Keratinocyte (primary cell): ENCODE measurements at regions not wholly inside any gene's neighbourhood (a gene's known extent, or its start where the extent isn't known, plus 50 kb on each side); places are given as distances from the start of the nearest gene placed in this dataset.

ENCODE experiments used
- DNase-seq: peaks from one replicate; pipeline ENCODE4 v3.0.0-alpha.2; 2011; ENCODE audit warnings: low read depth, missing footprints, low spot score
- FAIRE-seq: peaks from 2 replicates; lab custom pipeline; 2011; peaks lifted over from hg19 to GRCh38; lab: Jason Lieb, UNC
- H2AFZ ChIP-seq: 2 replicates; pipeline ENCODE4 v1.6.0; 2012; ENCODE audit warnings: low read length, control low read depth, inconsistent platforms; ENCODE audit not compliant: control insufficient read depth
- H3K27ac ChIP-seq: 2 replicates; pipeline ENCODE4 v1.5.1; 2011; ENCODE audit warnings: low read length; ENCODE audit not compliant: control insufficient read depth, insufficient read depth
- H3K27me3 ChIP-seq: 3 replicates; pipeline ENCODE4 v1.6.0; 2011; ENCODE audit warnings: low read length; ENCODE audit not compliant: control insufficient read depth, insufficient read depth; ENCODE audit errors: extremely low read depth
- H3K36me3 ChIP-seq, 2 experiments: 2 replicates in 1 of 2; 3 replicates in 1 of 2; pipeline ENCODE4 v1.5.1; 2011; ENCODE audit warnings: low read length in 2 of 2, mild to moderate bottlenecking in 1 of 2; ENCODE audit not compliant: control insufficient read depth in 2 of 2, insufficient read depth in 2 of 2; ENCODE audit errors: extremely low read depth in 1 of 2
- H3K4me1 ChIP-seq: 3 replicates; pipeline ENCODE4 v1.5.1; 2011; ENCODE audit warnings: low read length; ENCODE audit not compliant: control insufficient read depth, insufficient read depth; ENCODE audit errors: extremely low read depth
- H3K4me2 ChIP-seq: 3 replicates; pipeline ENCODE4 v1.6.0; 2011; ENCODE audit warnings: low read depth, low read length; ENCODE audit not compliant: control insufficient read depth, insufficient read depth; ENCODE audit errors: extremely low read depth
- H3K4me3 ChIP-seq, 3 experiments: fragments of 200-600 bp in 1 of 3; sonication (generic) in 1 of 3; 2 replicates in 2 of 3; 3 replicates in 1 of 3; pipeline ENCODE4 v1.5.1; 2011 to 2016; ENCODE audit warnings: low read length in 3 of 3, mild to moderate bottlenecking in 3 of 3, control low read depth in 2 of 3, inconsistent platforms in 1 of 3, low read depth in 1 of 3, mixed read lengths in 1 of 3, mixed run types in 1 of 3, moderate library complexity in 1 of 3; ENCODE audit not compliant: control insufficient read depth in 2 of 3, insufficient read depth in 2 of 3; ENCODE audit errors: extremely low read depth in 1 of 3
- H3K79me2 ChIP-seq: 2 replicates; pipeline ENCODE4 v1.6.0; 2012; ENCODE audit warnings: low read length; ENCODE audit not compliant: control insufficient read depth, insufficient read depth
- H3K9ac ChIP-seq: 3 replicates; pipeline ENCODE4 v1.6.0; 2011; ENCODE audit warnings: low read length; ENCODE audit not compliant: control insufficient read depth, insufficient read depth; ENCODE audit errors: extremely low read depth
- H3K9me1 ChIP-seq: 3 replicates; pipeline ENCODE4 v1.6.0; 2011; ENCODE audit warnings: low read length; ENCODE audit not compliant: control insufficient read depth, insufficient read depth; ENCODE audit errors: extremely low read depth
- H3K9me3 ChIP-seq: 2 replicates; pipeline ENCODE4 v1.5.1; 2012; ENCODE audit warnings: low read depth, low read length; ENCODE audit not compliant: control insufficient read depth
- H4K20me1 ChIP-seq: 3 replicates; pipeline ENCODE4 v1.6.0; 2011; ENCODE audit warnings: low read length; ENCODE audit not compliant: control insufficient read depth, insufficient read depth; ENCODE audit errors: extremely low read depth
- EZH2 ChIP-seq: IDR thresholded peaks from one replicate; pipeline ENCODE4 v1.6.1; 2012; ENCODE audit warnings: inconsistent platforms, mild to moderate bottlenecking, low read length, moderate library complexity
- dilution Hi-C: fragments of 300-500 bp; cut with MboI; formaldehyde crosslinking; loops from one replicate; pipeline ENCODE4 v1.7.0; 2020; ENCODE audit warnings: low sequenced_read_pairs; ENCODE audit not compliant: extremely low pct_ligation_motif_present
- TF ChIP-seq, protein P1 (sequence below), 3 experiments: IDR thresholded peaks in 1 of 3; conservative IDR thresholded peaks in 1 of 3; optimal IDR thresholded peaks in 1 of 3; 2 replicates in 2 of 3; 3 replicates in 1 of 3; pipeline versions ENCODE3 to v1.5.1; 2011; ENCODE audit warnings: low read length in 3 of 3, mild to moderate bottlenecking in 3 of 3, moderate library complexity in 2 of 3, control low read depth in 1 of 3, inconsistent platforms in 1 of 3; ENCODE audit not compliant: insufficient read depth in 2 of 3; ENCODE audit errors: extremely low read depth in 1 of 3

DNA sequence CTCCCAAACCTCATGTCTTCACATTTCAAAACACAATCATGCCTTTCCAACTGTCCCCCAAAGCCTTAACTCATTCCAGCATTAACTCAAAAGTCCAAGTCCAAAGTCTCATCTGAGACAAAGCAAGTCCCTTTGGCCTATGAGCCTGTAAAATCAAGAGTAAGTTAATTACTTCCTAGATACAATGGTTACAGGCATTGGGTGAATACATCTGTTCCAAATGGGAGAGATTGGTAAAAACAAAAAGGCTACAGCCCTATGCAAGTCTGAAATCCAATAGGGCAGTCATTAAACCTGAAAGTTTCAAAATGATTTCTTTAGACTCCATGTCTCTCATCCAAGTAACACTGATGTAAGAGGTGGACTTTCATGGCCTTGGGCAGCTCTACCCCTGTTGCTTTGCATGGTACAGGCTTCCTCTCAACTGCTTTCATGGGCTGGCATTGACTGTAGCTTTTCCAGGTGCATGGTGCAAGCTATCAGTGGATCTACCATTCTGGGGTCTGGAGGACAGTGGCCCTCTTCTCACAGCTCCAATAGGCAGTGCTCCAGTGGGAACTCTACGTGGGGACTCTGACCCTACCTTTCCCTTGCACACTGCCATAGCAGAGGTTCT is 55.0 kb upstream of the PLSCR4 start:
- Histone ChIP-seq H3K79me2 (no peaks in the 10 kb centered on the region), H3K27me3 (no peaks in the 10 kb centered on the region), H3K4me1 (peaks cover 11% of the 10 kb centered on the region), H4K20me1 (no peaks in the 10 kb centered on the region), H3K9me1 (no peaks in the 10 kb centered on the region), H3K36me3 (no peaks in the 10 kb centered on the region), H2AFZ (no peak overlapping the region), H3K27ac (no peak overlapping the region), H3K9ac (no peak overlapping the region), H3K4me2 (no peak overlapping the region), H3K4me3 (no peak overlapping the region), H3K9me3 (no peaks in the 10 kb centered on the region)
- FAIRE-seq, result no peak
- DNase-seq, result no peak
- TF ChIP-seq EZH2, result no peak
- TF ChIP-seq, protein P1, sequence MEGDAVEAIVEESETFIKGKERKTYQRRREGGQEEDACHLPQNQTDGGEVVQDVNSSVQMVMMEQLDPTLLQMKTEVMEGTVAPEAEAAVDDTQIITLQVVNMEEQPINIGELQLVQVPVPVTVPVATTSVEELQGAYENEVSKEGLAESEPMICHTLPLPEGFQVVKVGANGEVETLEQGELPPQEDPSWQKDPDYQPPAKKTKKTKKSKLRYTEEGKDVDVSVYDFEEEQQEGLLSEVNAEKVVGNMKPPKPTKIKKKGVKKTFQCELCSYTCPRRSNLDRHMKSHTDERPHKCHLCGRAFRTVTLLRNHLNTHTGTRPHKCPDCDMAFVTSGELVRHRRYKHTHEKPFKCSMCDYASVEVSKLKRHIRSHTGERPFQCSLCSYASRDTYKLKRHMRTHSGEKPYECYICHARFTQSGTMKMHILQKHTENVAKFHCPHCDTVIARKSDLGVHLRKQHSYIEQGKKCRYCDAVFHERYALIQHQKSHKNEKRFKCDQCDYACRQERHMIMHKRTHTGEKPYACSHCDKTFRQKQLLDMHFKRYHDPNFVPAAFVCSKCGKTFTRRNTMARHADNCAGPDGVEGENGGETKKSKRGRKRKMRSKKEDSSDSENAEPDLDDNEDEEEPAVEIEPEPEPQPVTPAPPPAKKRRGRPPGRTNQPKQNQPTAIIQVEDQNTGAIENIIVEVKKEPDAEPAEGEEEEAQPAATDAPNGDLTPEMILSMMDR (optimal IDR thresholded peaks at IDR 0.05 in 1 of 3, IDR thresholded peaks at IDR 0.05 in 1 of 3, conservative IDR thresholded peaks at IDR 0.05 in 1 of 3; ENCODE audit: extremely low read depth in 1 of 3, insufficient read depth in 2 of 3, low read length in 3 of 3), result no peak
- dilution Hi-C loops, result no loop called here

DNA sequence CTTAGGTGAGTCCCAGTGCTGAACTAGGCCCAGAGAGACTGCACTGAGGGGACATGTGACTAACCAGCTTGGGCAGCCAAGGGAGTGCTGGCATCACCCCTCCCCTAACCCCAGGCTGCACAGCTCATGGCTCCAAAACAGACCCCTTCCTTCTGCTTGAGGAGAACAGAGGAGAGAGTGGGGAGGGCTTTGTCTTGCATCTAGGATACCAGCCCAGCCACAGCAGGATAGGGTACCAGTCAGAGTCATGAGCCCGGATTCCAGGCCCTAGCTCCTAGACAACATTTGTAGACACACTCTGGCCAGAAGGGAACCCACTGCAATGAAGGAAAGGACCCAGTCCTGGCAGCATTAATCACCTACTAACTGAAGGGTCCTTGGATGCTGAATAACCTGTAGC is 49.9 kb upstream of the PLSCR4 start:
- TF ChIP-seq EZH2, result no peak
- TF ChIP-seq, protein P1 (optimal IDR thresholded peaks at IDR 0.05 in 1 of 3, IDR thresholded peaks at IDR 0.05 in 1 of 3, conservative IDR thresholded peaks at IDR 0.05 in 1 of 3; ENCODE audit: extremely low read depth in 1 of 3, insufficient read depth in 2 of 3, low read length in 3 of 3), result no peak
- no peak overlapping the region for H3K4me2 ChIP-seq
- no peak overlapping the region for H3K9ac ChIP-seq
- FAIRE-seq (no peak), DNase-seq (no peak)
- no peaks in the 10 kb centered on the region for H3K79me2 ChIP-seq
- no peaks in the 10 kb centered on the region for H3K4me1 ChIP-seq
- H3K4me3 ChIP-seq, result no peak overlapping the region
- no peaks in the 10 kb centered on the region for H3K36me3 ChIP-seq
- H3K27me3 ChIP-seq, result no peaks in the 10 kb centered on the region
- H2AFZ ChIP-seq, result no peak overlapping the region
- no peaks in the 10 kb centered on the region for H3K9me1 ChIP-seq
- H3K9me3 ChIP-seq, result no peaks in the 10 kb centered on the region
- dilution Hi-C loops, result no loop called here
- no peaks in the 10 kb centered on the region for H4K20me1 ChIP-seq
- no peak overlapping the region for H3K27ac ChIP-seq
